GM12864 (cell line): ENCODE measurements at regions not wholly inside any gene's neighbourhood (a gene's known extent, or its start where the extent isn't known, plus 50 kb on each side); places are given as distances from the start of the nearest gene placed in this dataset.

Experiments
- DNase-seq: peaks from one replicate; pipeline ENCODE4 v3.0.0-alpha.2; 2011; ENCODE audit warnings: low read depth
- H3K4me3 ChIP-seq: 2 replicates; pipeline ENCODE4 v1.5.1; 2011; ENCODE audit warnings: mild to moderate bottlenecking, low read depth, low read length, control low read depth
- TF ChIP-seq, protein P1 (sequence below): IDR thresholded peaks from 2 replicates; pipeline ENCODE4 v1.5.1; 2011; ENCODE audit warnings: low read depth, mild to moderate bottlenecking, moderate library complexity, low read length, control low read depth, inconsistent platforms; ENCODE audit errors: missing control alignments

GRCh38 chr12:92078167-92079053 is 67.2 kb downstream of the BTG1 start:
- TF ChIP-seq, protein P1, sequence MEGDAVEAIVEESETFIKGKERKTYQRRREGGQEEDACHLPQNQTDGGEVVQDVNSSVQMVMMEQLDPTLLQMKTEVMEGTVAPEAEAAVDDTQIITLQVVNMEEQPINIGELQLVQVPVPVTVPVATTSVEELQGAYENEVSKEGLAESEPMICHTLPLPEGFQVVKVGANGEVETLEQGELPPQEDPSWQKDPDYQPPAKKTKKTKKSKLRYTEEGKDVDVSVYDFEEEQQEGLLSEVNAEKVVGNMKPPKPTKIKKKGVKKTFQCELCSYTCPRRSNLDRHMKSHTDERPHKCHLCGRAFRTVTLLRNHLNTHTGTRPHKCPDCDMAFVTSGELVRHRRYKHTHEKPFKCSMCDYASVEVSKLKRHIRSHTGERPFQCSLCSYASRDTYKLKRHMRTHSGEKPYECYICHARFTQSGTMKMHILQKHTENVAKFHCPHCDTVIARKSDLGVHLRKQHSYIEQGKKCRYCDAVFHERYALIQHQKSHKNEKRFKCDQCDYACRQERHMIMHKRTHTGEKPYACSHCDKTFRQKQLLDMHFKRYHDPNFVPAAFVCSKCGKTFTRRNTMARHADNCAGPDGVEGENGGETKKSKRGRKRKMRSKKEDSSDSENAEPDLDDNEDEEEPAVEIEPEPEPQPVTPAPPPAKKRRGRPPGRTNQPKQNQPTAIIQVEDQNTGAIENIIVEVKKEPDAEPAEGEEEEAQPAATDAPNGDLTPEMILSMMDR: no peak
- no peak overlapping the region for H3K4me3 ChIP-seq
- DNase-seq: no peak

DNA sequence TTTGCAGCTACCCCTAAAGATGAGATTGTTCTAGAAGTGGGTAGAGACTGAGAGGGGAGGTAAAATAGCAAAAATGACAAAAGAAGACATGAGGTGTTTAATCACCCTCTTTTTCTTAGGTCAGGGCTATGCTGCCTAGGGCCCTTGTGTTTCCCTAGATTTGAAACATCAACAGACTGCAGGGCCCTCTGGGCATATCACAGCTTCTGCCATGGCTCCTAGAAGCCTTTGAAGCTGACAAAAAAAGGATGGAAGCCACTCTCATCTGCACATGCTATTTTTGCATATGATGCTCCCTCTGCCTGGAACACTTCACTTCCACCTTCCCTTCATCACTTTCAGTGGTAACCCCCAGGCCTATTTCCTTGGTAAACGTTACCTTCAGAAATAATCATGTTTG is 68.1 kb downstream of the BTG1 start:
- TF ChIP-seq, protein P1: no peak
- H3K4me3 ChIP-seq: no peak overlapping the region

DNA sequence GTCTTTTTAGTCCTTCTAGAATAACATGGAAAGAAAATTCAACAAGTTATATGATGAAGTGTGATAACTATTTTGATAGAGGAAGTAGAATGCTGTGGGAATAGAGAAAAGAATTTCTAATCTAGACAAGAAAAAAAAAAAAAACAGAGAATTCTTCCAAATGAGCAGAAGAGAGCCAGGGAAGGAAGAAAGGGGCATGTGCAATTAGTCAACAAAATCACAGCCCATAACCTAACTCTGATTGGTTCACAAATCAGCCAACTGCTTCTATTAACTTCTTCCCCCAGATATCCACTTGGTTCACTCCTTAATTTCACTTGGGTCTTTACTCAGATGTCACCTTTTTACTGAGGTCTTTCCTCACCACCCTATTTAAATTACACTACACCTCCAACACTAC is 69.5 kb downstream of the BTG1 start:
- no peak overlapping the region for H3K4me3 ChIP-seq
- TF ChIP-seq, protein P1: no peak
- no peak for DNase-seq

More for the DNA sequence above, 68.1 kb downstream of the BTG1 start:
- DNase-seq: no peak

DNA sequence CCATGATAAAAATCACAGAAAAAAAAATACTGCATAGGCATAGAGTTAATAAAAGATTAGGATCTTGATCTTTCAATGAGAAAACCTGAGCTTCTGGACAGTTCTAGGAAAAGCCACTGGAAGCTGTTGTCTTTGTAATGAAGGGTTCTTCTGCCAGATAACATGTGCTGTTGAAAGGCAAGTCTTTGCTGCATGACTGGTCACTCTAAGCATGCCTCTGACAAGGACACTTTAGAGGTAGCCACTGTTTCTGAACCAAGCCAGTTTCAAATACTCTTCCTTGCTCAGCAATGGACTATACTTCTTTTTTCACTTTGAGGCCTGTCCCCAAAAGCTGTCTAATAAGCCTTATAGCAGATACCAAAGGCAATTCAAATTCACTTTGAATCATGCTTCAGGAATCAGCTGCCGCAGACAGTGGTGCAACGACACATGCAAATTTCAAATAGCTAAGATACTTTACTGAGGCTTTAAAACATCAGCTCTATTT is 70.2 kb downstream of the BTG1 start:
- H3K4me3 ChIP-seq: no peak overlapping the region
- DNase-seq: no peak
- TF ChIP-seq, protein P1: no peak

GRCh38 chr12:92074889-92075288 is 70.8 kb downstream of the BTG1 start:
- no peak for DNase-seq
- TF ChIP-seq, protein P1: no peak
- no peak overlapping the region for H3K4me3 ChIP-seq

- H3K4me3 ChIP-seq: no peak overlapping the region
- TF ChIP-seq, protein P1: no peak
- no peak for DNase-seq
These were observed 72.6 kb downstream of the BTG1 start for GRCh38 chr12:92073094-92073493.
